Psoas muscle (tissue), 7 donors: ENCODE measurements at regions not wholly inside any gene's neighbourhood (a gene's known extent, or its start where the extent isn't known, plus 50 kb on each side); places are given as distances from the start of the nearest gene placed in this dataset.
A peak's percentile ranks its signal among the peaks of the same experiment; 100 is the strongest.
"Not testable (repeated sequence)": the region's sequence is repeated elsewhere in the genome, so short reads cannot be mapped to it uniquely, and the experiment has no call there.

Experiments
- ATAC-seq, 4 donors: fragments of 200-7000 bp; cut with Tn5 transposase; one replicate each; pipeline ENCODE4 v1.9.1; 2020; ENCODE audit warnings: moderate library complexity in 3 of 4, mild to moderate bottlenecking in 2 of 4
- DNase-seq, 2 donors: peaks; one replicate each; pipeline ENCODE4 v3.0.0-alpha.2; 2020
- H3K27ac ChIP-seq: fragments of 200-600 bp; one replicate; pipeline ENCODE4 v1.8.0; 2022
- H3K27me3 ChIP-seq, 3 donors: fragments of 200-600 bp in 1 of 3; one replicate each; pipeline versions ENCODE4 v1.6.1 to v1.8.0; 2013 to 2022; ENCODE audit warnings: low read length in 2 of 3, mild to moderate bottlenecking in 2 of 3, moderate library complexity in 1 of 3; ENCODE audit not compliant: insufficient read depth in 3 of 3
- H3K36me3 ChIP-seq, 2 donors: fragments of 200-600 bp in 1 of 2; one replicate each; pipeline versions ENCODE4 v1.6.1 to v1.8.0; 2013 to 2022; ENCODE audit warnings: low read depth in 1 of 2, mild to moderate bottlenecking in 1 of 2, moderate library complexity in 1 of 2; ENCODE audit not compliant: insufficient read depth in 1 of 2
- H3K4me1 ChIP-seq: fragments of 200-600 bp; one replicate; pipeline ENCODE4 v1.8.0; 2022
- H3K4me3 ChIP-seq: fragments of 200-600 bp; one replicate; pipeline ENCODE4 v1.8.0; 2022; ENCODE audit warnings: mild to moderate bottlenecking
- H3K9me3 ChIP-seq: fragments of 200-600 bp; one replicate; pipeline ENCODE4 v1.8.0; 2022
- CTCF ChIP-seq: fragments of 200-600 bp; IDR thresholded peaks from one replicate; pipeline ENCODE4 v1.8.0; 2022; ENCODE audit warnings: antibody characterized with exemption
- WGBS, 3 donors: extraction: QIAGEN DNeasy Blood & Tissue Kit; methylation state at CpG; one replicate each; pipeline versions ENCODE4 v1.1.6 to v1.1.7; 2013; 5-methylcytosine and 5-hydroxymethylcytosine counted together
- intact Hi-C, 2 donors: fragments of 100-400 bp; cut with DNase I; formaldehyde crosslinking; loops; one replicate each; pipeline versions ENCODE4 v1.11.0 to v1.14.2; 2022
- donor health status: healthy with polysubstance abuse.
- donor health status: DM: no; HTN: no; CAD: no; lungs with moderate emphysema.
- donor health status: Bipolar disorder and iron deficiency.
- donor health status: healthy.
- donor health status: DM: yes; HTN: yes; CAD: no.
- donor health status: DM: no; HTN: no; CAD: no.
- donor health status: DM: yes; HTN: yes; CAD: no.

GRCh38 chr15:85289677-85290365 is 90.6 kb upstream of the AKAP13 start:
- intact Hi-C loops = loop anchor here in 1 of 2 donors (5.0 to 10.0 kb wide), 2 partner anchors 545 to 693 kb away; no protein-coding TSS in a partner anchor
- peak; percentile 28 to 72 for DNase-seq
- Histone ChIP-seq H3K36me3 (no peaks in the 10 kb centered on the region), H3K27me3 (no peaks in the 10 kb centered on the region), H3K27ac (no peak overlapping the region), H3K4me3 (no peak overlapping the region), H3K9me3 (no peaks in the 10 kb centered on the region), H3K4me1 (no peaks in the 10 kb centered on the region)
- peak; percentile 88 to 98 (median 91) for ATAC-seq
- peak; percentile 67 for TF ChIP-seq CTCF
- 9 to 11% (median 9%) methylated on average over 6 of the region's 6 CpGs for WGBS, 3 donors

GRCh38 chr15:85292583-85292982 is 87.8 kb upstream of the AKAP13 start:
- not testable (repeated sequence) for H3K36me3 ChIP-seq, H3K27ac ChIP-seq, DNase-seq, H3K27me3 ChIP-seq, H3K9me3 ChIP-seq, H3K4me3 ChIP-seq, ATAC-seq, H3K4me1 ChIP-seq
- 94 to 95% (median 94%) methylated on average over 5 of the region's 5 CpGs for WGBS, 3 donors
- intact Hi-C loops = loop anchor here in 1 of 2 donors (5.0 to 10.0 kb wide), 2 partner anchors 542 to 695 kb away; no protein-coding TSS in a partner anchor

- 18 to 20% (median 18%) methylated on average over 14 of the region's 14 CpGs for WGBS, 3 donors
- peak; percentile 80 for TF ChIP-seq CTCF
- H3K27ac ChIP-seq = no peak overlapping the region
- no peaks in the 10 kb centered on the region for H3K9me3 ChIP-seq
- DNase-seq (peak in 1 of 2 donors; percentile 59), ATAC-seq (peak; percentile 91 to 98 (median 95))
- intact Hi-C loops = loop anchor here in 1 of 2 donors (5.0 to 10.0 kb wide), 2 partner anchors 210 to 538 kb away; no protein-coding TSS in a partner anchor
- peak overlapping the region; percentile 57 for H3K4me3 ChIP-seq
- no peaks in the 10 kb centered on the region for H3K27me3 ChIP-seq
- no peaks in the 10 kb centered on the region for H3K4me1 ChIP-seq
- H3K36me3 ChIP-seq = no peaks in the 10 kb centered on the region
Observed at GRCh38 chr15:85296615-85297402, 83.6 kb upstream of the AKAP13 start.

GRCh38 chr15:85297537-85297936 is 82.9 kb upstream of the AKAP13 start:
- TF ChIP-seq CTCF = no peak
- intact Hi-C loops = loop anchor here in 1 of 2 donors (5.0 to 10.0 kb wide), 2 partner anchors 210 to 537 kb away; no protein-coding TSS in a partner anchor
- no peaks in the 10 kb centered on the region for H3K27me3 ChIP-seq
- no peak for DNase-seq
- WGBS, 3 donors = 96 to 97% (median 96%) methylated on average over 7 of the region's 7 CpGs
- no peaks in the 10 kb centered on the region for H3K4me1 ChIP-seq
- no peak overlapping the region for H3K4me3 ChIP-seq
- no peaks in the 10 kb centered on the region for H3K9me3 ChIP-seq
- ATAC-seq = no peak
- H3K36me3 ChIP-seq = no peaks in the 10 kb centered on the region
- H3K27ac ChIP-seq = no peak overlapping the region

GRCh38 chr15:85298366-85298765 is 82.0 kb upstream of the AKAP13 start:
- no peak overlapping the region for H3K27ac ChIP-seq
- intact Hi-C loops = loop anchor here in 1 of 2 donors (5.0 to 10.0 kb wide), 2 partner anchors 209 to 536 kb away; no protein-coding TSS in a partner anchor
- no peak overlapping the region for H3K4me3 ChIP-seq
- TF ChIP-seq CTCF = no peak
- DNase-seq (no peak), ATAC-seq (no peak)
- no peaks in the 10 kb centered on the region for H3K27me3 ChIP-seq
- WGBS, 3 donors = 85 to 94% (median 89%) methylated on average over 4 of the region's 4 CpGs
- H3K36me3 ChIP-seq = no peaks in the 10 kb centered on the region
- no peaks in the 10 kb centered on the region for H3K9me3 ChIP-seq
- no peaks in the 10 kb centered on the region for H3K4me1 ChIP-seq
